K562 (cell line): ENCODE measurements at regions not wholly inside any gene's neighbourhood (a gene's known extent, or its start where the extent isn't known, plus 50 kb on each side); places are given as distances from the start of the nearest gene placed in this dataset.

Experiments
- ATAC-seq: fragments of 200-7000 bp; cut with Tn5 transposase; 3 replicates; pipeline ENCODE4 v1.9.1; 2020; ENCODE audit warnings: moderate library complexity
- BruUV-seq: library from RNA; stranded (reverse); fragments of 400-500 nt; replicated peaks from 2 replicates; lab custom pipeline; 2021; lab: Mats Ljungman, UMichigan
- CTCF ChIA-PET: fragments of 300-600 bp; formaldehyde crosslinking; extraction: SDS; loops from one replicate; lab custom pipeline; 2021; ENCODE audit warnings: low intra/inter-chr PET ratio; lab: Yijun Ruan, JAX
- POLR2A ChIA-PET: fragments of 300-600, 350-650 bp; sonication (Branson Sonifier 250); formaldehyde crosslinking; extraction: SDS; loops from one replicate; lab custom pipeline; 2021; ENCODE audit warnings: antibody characterized with exemption, inconsistent platforms; lab: Yijun Ruan, JAX
- DNase-seq, 4 experiments: peaks; one replicate each; pipeline versions ENCODE4 v3.0.0 to v3.0.0-alpha.2; 2011 to 2018; ENCODE audit warnings: low spot score in 3 of 4, mixed read lengths in 3 of 4; ENCODE audit errors: extremely low read depth in 1 of 4
- FAIRE-seq: peaks from 2 replicates; lab custom pipeline; 2011; peaks lifted over from hg19 to GRCh38; lab: Jason Lieb, UNC
- H2AFZ ChIP-seq: 2 replicates; pipeline ENCODE4 v1.6.0; 2011; ENCODE audit warnings: low read depth, low read length, control low read depth, inconsistent platforms
- H3K27ac ChIP-seq: fragments of 200-600 bp; 3 replicates; pipeline ENCODE4 v1.8.0; 2011; ENCODE audit warnings: low read depth, mild to moderate bottlenecking, control low read depth, inconsistent platforms, low read length, moderate library complexity, mixed read lengths; ENCODE audit errors: extremely low read depth
- H3K27me3 ChIP-seq, 2 experiments: fragments of 300-600 bp in 1 of 2; 2 replicates in 1 of 2; 3 replicates in 1 of 2; pipeline versions ENCODE4 v1.6.0 to v1.8.0; 2011; ENCODE audit warnings: inconsistent platforms in 2 of 2, low read length in 2 of 2, mild to moderate bottlenecking in 1 of 2, mixed read lengths in 1 of 2, moderate library complexity in 1 of 2; ENCODE audit not compliant: control insufficient read depth in 2 of 2, insufficient read depth in 2 of 2
- H3K36me3 ChIP-seq: fragments of 300-600 bp; 3 replicates; pipeline ENCODE4 v1.8.0; 2011; ENCODE audit warnings: mild to moderate bottlenecking, low read length, inconsistent platforms; ENCODE audit not compliant: control insufficient read depth, insufficient read depth
- H3K4me1 ChIP-seq, 2 experiments: fragments of 200-600 bp in 1 of 2; replicated peaks in 1 of 2; 2 replicates in 1 of 2; 3 replicates in 1 of 2; pipeline versions ENCODE4 v1.5.1 to v1.8.0; 2011; ENCODE audit warnings: inconsistent platforms in 2 of 2, low read length in 2 of 2, mild to moderate bottlenecking in 1 of 2, mixed read lengths in 1 of 2, moderate library complexity in 1 of 2; ENCODE audit not compliant: control insufficient read depth in 2 of 2, insufficient read depth in 2 of 2
- H3K4me2 ChIP-seq: 2 replicates; pipeline ENCODE4 v1.6.1; 2011; ENCODE audit warnings: low read length, control low read depth, inconsistent platforms, mixed read lengths; ENCODE audit not compliant: insufficient read depth
- H3K4me3 ChIP-seq: fragments of 200-600 bp; sonication (generic), shearing (Covaris generic); 2 replicates; pipeline ENCODE4 v1.5.1; 2016; ENCODE audit warnings: control low read depth, inconsistent platforms
- H3K79me2 ChIP-seq: fragments of 200-600 bp; 3 replicates; pipeline ENCODE4 v1.8.0; 2011; ENCODE audit warnings: low read length, inconsistent platforms; ENCODE audit not compliant: control insufficient read depth, insufficient read depth
- H3K9ac ChIP-seq, 2 experiments: 2 replicates each; pipeline versions ENCODE4 v1.6.0 to v1.6.1; 2011; ENCODE audit warnings: low read depth in 2 of 2, low read length in 2 of 2, control low read depth in 1 of 2, inconsistent platforms in 1 of 2, mild to moderate bottlenecking in 1 of 2, mixed read lengths in 1 of 2; ENCODE audit not compliant: insufficient read depth in 1 of 2
- H3K9me1 ChIP-seq: one replicate; pipeline ENCODE4 v1.6.0; 2011; ENCODE audit warnings: inconsistent platforms, mild to moderate bottlenecking, low read length, moderate library complexity; ENCODE audit not compliant: control insufficient read depth, insufficient read depth
- H3K9me3 ChIP-seq: replicated peaks from 2 replicates; pipeline ENCODE4 v1.5.1; 2011; ENCODE audit warnings: low read depth, low read length, inconsistent platforms; ENCODE audit not compliant: control insufficient read depth, insufficient read depth
- H4K20me1 ChIP-seq: replicated peaks from 2 replicates; pipeline ENCODE4 v1.6.1; 2011; ENCODE audit warnings: low read length, inconsistent platforms, mixed read lengths; ENCODE audit not compliant: control insufficient read depth, insufficient read depth
- CEBPG ChIP-seq, 3 experiments: fragments of 200-800 bp in 1 of 3; sonication (Bioruptor generic) in 1 of 3; sonication (generic) in 1 of 3; formaldehyde crosslinking in 1 of 3; IDR thresholded peaks in 2 of 3; conservative IDR thresholded peaks in 1 of 3; 2 replicates each; pipeline versions ENCODE4 v1.6.1 to v1.8.0; 2016 to 2022; ENCODE audit warnings: missing compliant biosample characterization in 2 of 3, missing genetic modification characterization in 2 of 3, mild to moderate bottlenecking in 1 of 3, missing genetic modification reagents in 1 of 3
- HDAC8 ChIP-seq: fragments of 450-650 bp; IDR thresholded peaks from 2 replicates; pipeline ENCODE4 v1.6.1; 2016; ENCODE audit warnings: mild to moderate bottlenecking, missing genetic modification characterization, moderate library complexity, missing compliant biosample characterization
- MAFF ChIP-seq: IDR thresholded peaks from 2 replicates; pipeline ENCODE4 v1.6.1; 2012; ENCODE audit warnings: low read length, improper control_type of control experiment
- POLR3A ChIP-seq: IDR thresholded peaks from 2 replicates; pipeline ENCODE4 v1.6.1; 2011; ENCODE audit warnings: borderline replicate concordance, mild to moderate bottlenecking, moderate library complexity; ENCODE audit not compliant: insufficient read length, insufficient read depth; ENCODE audit errors: extremely low read depth
- RBFOX2 ChIP-seq: fragments of 200-400 bp; formaldehyde crosslinking; IDR thresholded peaks from 2 replicates; pipeline ENCODE4 v1.6.1; 2017; ENCODE audit warnings: low read depth, mild to moderate bottlenecking, low read length, moderate library complexity
- RUNX1 ChIP-seq: sonication (generic); IDR thresholded peaks from 2 replicates; pipeline ENCODE4 v1.6.1; 2016; ENCODE audit warnings: antibody characterized with exemption, low read depth
- SLC30A9 ChIP-seq: fragments of 250-450 bp; sonication (Bioruptor Pico); IDR thresholded peaks from 2 replicates; pipeline ENCODE4 v1.8.0; 2022; ENCODE audit warnings: mild to moderate bottlenecking, moderate library complexity
- TAF1 ChIP-seq: IDR thresholded peaks from 2 replicates; pipeline ENCODE4 v1.6.1; 2011; ENCODE audit warnings: mild to moderate bottlenecking, low read length, moderate library complexity; ENCODE audit not compliant: insufficient read depth, control insufficient read depth, severe bottlenecking; ENCODE audit errors: extremely low read depth
- TCFL5 ChIP-seq: fragments of 250-450 bp; sonication (Bioruptor Pico); conservative IDR thresholded peaks from 2 replicates; pipeline ENCODE4 v1.6.1; 2021; ENCODE audit warnings: mild to moderate bottlenecking, moderate library complexity, matching md5 sums
- ZNF431 ChIP-seq: sonication (generic); formaldehyde crosslinking; IDR thresholded peaks from 2 replicates; pipeline ENCODE4 v1.8.0; 2022; ENCODE audit warnings: mild to moderate bottlenecking, missing genetic modification reagents
- WGBS: fragments of 100-300 bp; shearing (Covaris generic); methylation state at CpG from one replicate; pipeline ENCODE4 v1.1.6; 2016; ENCODE audit warnings: low coverage, mixed read lengths; ENCODE audit not compliant: insufficient coverage; ENCODE audit errors: missing lambda C conversion rate; 5-methylcytosine and 5-hydroxymethylcytosine counted together
- in situ Hi-C: fragments of 300-500 bp; cut with MboI; formaldehyde crosslinking; loops from 4 replicates; pipeline ENCODE4 v1.15.0; 2018; ENCODE audit warnings: inconsistent platforms, mixed read lengths
- intact Hi-C: fragments of 100-400 bp; cut with micrococcal nuclease; formaldehyde crosslinking; loops from 2 replicates; pipeline ENCODE4 v1.14.2; 2022
- TF ChIP-seq, protein P1 (sequence below): fragments of 250-450 bp; sonication (Bioruptor Pico); IDR thresholded peaks from 2 replicates; pipeline ENCODE4 v1.8.0; 2022; ENCODE audit warnings: inconsistent platforms, mild to moderate bottlenecking, moderate library complexity, borderline replicate concordance
- TF ChIP-seq, protein P2 (sequence below), 3 experiments: fragments of 200-800 bp in 1 of 3; fragments of 250-450 bp in 1 of 3; fragments of 450-650 bp in 1 of 3; sonication (Bioruptor Pico) in 1 of 3; sonication (Bioruptor generic) in 1 of 3; formaldehyde crosslinking in 1 of 3; IDR thresholded peaks; 2 replicates each; pipeline versions ENCODE4 v1.6.1 to v1.8.0; 2016 to 2022; ENCODE audit warnings: mild to moderate bottlenecking in 2 of 3, missing genetic modification characterization in 2 of 3, missing compliant biosample characterization in 1 of 3, moderate library complexity in 1 of 3

DNA sequence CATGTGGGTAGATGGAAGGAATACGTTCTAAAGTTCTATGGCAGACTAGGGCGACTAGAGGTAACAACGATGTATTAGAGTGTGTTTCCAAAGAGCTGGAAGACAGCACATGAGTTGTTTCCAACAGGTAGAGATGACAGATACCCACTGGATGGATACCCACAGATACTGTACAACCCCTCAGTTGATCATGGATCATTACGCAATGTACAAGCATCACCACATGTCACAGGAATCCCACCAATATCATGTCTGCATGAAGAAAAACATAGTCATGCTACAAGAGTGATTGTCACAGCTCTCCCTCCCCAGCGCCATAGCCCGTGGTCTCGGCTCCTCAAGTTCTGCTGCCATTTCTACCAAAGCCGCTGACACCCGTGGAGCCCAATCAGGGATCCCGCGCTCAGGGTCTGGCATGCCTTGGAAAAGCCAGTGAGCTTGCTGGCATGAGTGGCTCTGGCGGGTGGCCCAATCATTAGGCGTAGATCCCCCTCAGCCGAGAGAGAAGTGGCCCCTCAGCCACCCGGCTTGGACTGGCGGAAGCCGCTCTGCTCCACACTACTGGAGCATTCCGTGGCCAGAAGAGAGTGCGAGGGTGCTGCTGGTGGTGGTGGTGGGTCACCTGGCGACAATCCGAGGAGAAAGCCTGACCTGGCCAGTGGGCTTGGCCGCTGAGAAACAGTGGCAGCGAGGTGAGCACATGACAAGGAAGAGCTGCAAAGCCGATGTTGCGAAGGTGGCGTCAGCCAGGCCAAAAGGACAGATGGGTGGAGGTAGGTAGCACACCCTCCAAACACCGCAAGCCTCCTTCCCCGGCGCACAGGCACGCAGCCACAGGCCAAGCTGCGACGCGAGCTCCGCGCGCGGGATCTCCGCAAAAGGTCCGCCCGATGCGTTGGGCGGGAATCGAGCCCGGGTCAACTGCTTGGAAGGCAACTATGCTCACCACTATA, 65.7 kb upstream of the FCGR2A start:
- peak overlapping the region; percentile 92 to 98 for H3K9ac ChIP-seq
- CTCF ChIA-PET = interaction anchor here (0.6 kb wide), 1 partner anchor 25 kb away, joined by 3 read pairs; no protein-coding TSS in a partner anchor
- no peak for TF ChIP-seq RUNX1
- peak; percentile 63 for TF ChIP-seq POLR3A
- TF ChIP-seq TCFL5 (CRISPR knock-in tag) = no peak
- peak; percentile 13; the same call in 1 of the 2 replicates for TF ChIP-seq ZNF431 (CRISPR knock-in tag)
- TF ChIP-seq MAFF = no peak
- TF ChIP-seq RBFOX2 = no peak
- TF ChIP-seq, protein P1, sequence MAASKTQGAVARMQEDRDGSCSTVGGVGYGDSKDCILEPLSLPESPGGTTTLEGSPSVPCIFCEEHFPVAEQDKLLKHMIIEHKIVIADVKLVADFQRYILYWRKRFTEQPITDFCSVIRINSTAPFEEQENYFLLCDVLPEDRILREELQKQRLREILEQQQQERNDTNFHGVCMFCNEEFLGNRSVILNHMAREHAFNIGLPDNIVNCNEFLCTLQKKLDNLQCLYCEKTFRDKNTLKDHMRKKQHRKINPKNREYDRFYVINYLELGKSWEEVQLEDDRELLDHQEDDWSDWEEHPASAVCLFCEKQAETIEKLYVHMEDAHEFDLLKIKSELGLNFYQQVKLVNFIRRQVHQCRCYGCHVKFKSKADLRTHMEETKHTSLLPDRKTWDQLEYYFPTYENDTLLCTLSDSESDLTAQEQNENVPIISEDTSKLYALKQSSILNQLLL (CRISPR knock-in tag) = no peak
- TF ChIP-seq SLC30A9 (CRISPR knock-in tag) = no peak
- TF ChIP-seq HDAC8 (tag) = peak; percentile 46; the same call in 1 of the 2 replicates
- TF ChIP-seq TAF1 = no peak
- TF ChIP-seq, protein P2, sequence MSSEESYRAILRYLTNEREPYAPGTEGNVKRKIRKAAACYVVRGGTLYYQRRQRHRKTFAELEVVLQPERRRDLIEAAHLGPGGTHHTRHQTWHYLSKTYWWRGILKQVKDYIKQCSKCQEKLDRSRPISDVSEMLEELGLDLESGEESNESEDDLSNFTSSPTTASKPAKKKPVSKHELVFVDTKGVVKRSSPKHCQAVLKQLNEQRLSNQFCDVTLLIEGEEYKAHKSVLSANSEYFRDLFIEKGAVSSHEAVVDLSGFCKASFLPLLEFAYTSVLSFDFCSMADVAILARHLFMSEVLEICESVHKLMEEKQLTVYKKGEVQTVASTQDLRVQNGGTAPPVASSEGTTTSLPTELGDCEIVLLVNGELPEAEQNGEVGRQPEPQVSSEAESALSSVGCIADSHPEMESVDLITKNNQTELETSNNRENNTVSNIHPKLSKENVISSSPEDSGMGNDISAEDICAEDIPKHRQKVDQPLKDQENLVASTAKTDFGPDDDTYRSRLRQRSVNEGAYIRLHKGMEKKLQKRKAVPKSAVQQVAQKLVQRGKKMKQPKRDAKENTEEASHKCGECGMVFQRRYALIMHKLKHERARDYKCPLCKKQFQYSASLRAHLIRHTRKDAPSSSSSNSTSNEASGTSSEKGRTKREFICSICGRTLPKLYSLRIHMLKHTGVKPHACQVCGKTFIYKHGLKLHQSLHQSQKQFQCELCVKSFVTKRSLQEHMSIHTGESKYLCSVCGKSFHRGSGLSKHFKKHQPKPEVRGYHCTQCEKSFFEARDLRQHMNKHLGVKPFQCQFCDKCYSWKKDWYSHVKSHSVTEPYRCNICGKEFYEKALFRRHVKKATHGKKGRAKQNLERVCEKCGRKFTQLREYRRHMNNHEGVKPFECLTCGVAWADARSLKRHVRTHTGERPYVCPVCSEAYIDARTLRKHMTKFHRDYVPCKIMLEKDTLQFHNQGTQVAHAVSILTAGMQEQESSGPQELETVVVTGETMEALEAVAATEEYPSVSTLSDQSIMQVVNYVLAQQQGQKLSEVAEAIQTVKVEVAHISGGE (CRISPR knock-in tag; IDR thresholded peaks at IDR 0.05) = no peak
- peak; percentile 78 for TF ChIP-seq CEBPG (CRISPR knock-in tag; IDR thresholded peaks at IDR 0.05)
- peak; percentile 12 to 80; a peak in 2 of 4 replicates for TF ChIP-seq CEBPG (tag; conservative IDR thresholded peaks at IDR 0.05 in 1 of 2, IDR thresholded peaks at IDR 0.05 in 1 of 2)

More for the DNA sequence above, 65.7 kb upstream of the FCGR2A start:
- H2AFZ ChIP-seq = peak overlapping the region; percentile 97
- peak overlapping the region; percentile 90 for H3K27ac ChIP-seq
- POLR2A ChIA-PET = interaction anchor here (0.6 to 2.4 kb wide), 8 partner anchors 10 to 281 kb away, joined by 3 to 20 read pairs (median 4); no protein-coding TSS in a partner anchor
- no peaks in the 10 kb centered on the region for H3K36me3 ChIP-seq
- peak overlapping the region; percentile 89 for H3K4me3 ChIP-seq
- in situ Hi-C loops (no loop called here), intact Hi-C loops (loop anchor here (10.0 kb wide), 1 partner anchor 125 kb away; the partner anchor contains the start of gene SDHC)
- peaks cover 5 to 14% of the 10 kb centered on the region in 2 experiments; a peak in 4 of 5 replicates for H3K4me1 ChIP-seq
- peaks cover 4% of the 10 kb centered on the region for H3K9me1 ChIP-seq
- DNase-seq (peak; percentile 25 to 70 (median 34)), FAIRE-seq (no peak), ATAC-seq (peak; percentile 14; the same call in 2 of the 3 replicates)
- no peaks in the 10 kb centered on the region for H4K20me1 ChIP-seq
- BruUV-seq = no TSS peak
- H3K9me3 ChIP-seq = no peaks in the 10 kb centered on the region
- H3K79me2 ChIP-seq = no peaks in the 10 kb centered on the region; the same call in 2 of the 3 replicates
- 45% methylated on average over 41 of the region's 44 CpGs for WGBS
- no peaks in the 10 kb centered on the region for H3K27me3 ChIP-seq
- peak overlapping the region; percentile 91 for H3K4me2 ChIP-seq
